ENCODE measurements at regions not wholly inside any gene's neighbourhood (a gene's known extent, or its start where the extent isn't known, plus 50 kb on each side); places are given as distances from the start of the nearest gene placed in this dataset.

DNA sequence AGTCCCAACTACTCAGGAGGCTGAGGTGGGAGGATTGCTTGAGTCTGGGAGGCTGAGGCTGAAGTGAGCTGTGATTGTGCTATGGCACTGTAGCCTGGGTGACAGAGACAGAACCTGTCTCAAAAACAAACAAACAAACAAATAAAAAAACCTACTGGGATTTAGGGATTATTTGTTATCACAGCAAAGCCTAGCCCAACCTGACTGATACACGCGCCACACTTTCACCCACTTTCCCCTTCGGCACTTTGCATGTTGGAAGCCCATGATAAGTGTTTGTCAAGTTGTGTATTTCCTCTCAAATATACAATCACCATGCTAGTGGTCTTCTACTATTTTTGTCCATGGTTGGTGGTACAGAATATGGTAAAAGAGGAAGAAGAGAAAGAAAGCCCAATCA lies 50.5 kb upstream of the STC2 start:
- no peak for DNase-seq (ENCODE audit: low read depth in 2 of 2)
